GM12873 (cell line): ENCODE measurements at regions not wholly inside any gene's neighbourhood (a gene's known extent, or its start where the extent isn't known, plus 50 kb on each side); places are given as distances from the start of the nearest gene placed in this dataset.

Experiments used
- CTCF ChIP-seq: IDR thresholded peaks from 2 replicates; pipeline ENCODE4 v1.5.1; 2012; ENCODE audit warnings: low read depth, mild to moderate bottlenecking, moderate library complexity, low read length, control low read depth; ENCODE audit not compliant: insufficient read depth; ENCODE audit errors: missing control alignments

- no peak for TF ChIP-seq CTCF
Measured at GRCh38 chr6:4268171-4268570, 132.8 kb upstream of the ECI2 start.

GRCh38 chr6:4265740-4266139 is 130.4 kb upstream of the ECI2 start:
- TF ChIP-seq CTCF = no peak

GRCh38 chr6:4264601-4265000 is 129.2 kb upstream of the ECI2 start:
- no peak for TF ChIP-seq CTCF

- no peak for TF ChIP-seq CTCF
Measured at GRCh38 chr6:4264081-4264480, 128.7 kb upstream of the ECI2 start.

GRCh38 chr6:4262526-4262925 is 127.2 kb upstream of the ECI2 start:
- TF ChIP-seq CTCF = no peak

- no peak for TF ChIP-seq CTCF
Measured at GRCh38 chr6:4259391-4259790, 124.0 kb upstream of the ECI2 start.

- TF ChIP-seq CTCF = no peak
Measured at GRCh38 chr6:4258733-4259132, 123.4 kb upstream of the ECI2 start.
